Hepatocyte (in vitro differentiated cells): ENCODE measurements at regions not wholly inside any gene's neighbourhood (a gene's known extent, or its start where the extent isn't known, plus 50 kb on each side); places are given as distances from the start of the nearest gene placed in this dataset.
A peak's percentile ranks its signal among the peaks of the same experiment; 100 is the strongest.

Experiments
- DNase-seq: peaks from one replicate; pipeline ENCODE4 v3.0.0-alpha.2; 2016; ENCODE audit warnings: low spot score
- H2AFZ ChIP-seq: fragments of 200-600 bp; sonication (generic); 2 replicates; pipeline ENCODE4 v1.6.0; 2016; ENCODE audit warnings: antibody characterized with exemption, mild to moderate bottlenecking
- H3K27ac ChIP-seq: fragments of 200-600 bp; sonication (generic); 2 replicates; pipeline ENCODE4 v1.5.1; 2016; ENCODE audit warnings: mild to moderate bottlenecking
- H3K27me3 ChIP-seq: fragments of 200-600 bp; sonication (generic); 2 replicates; pipeline ENCODE4 v1.6.1; 2016
- H3K36me3 ChIP-seq: fragments of 200-600 bp; sonication (generic); replicated peaks from 2 replicates; pipeline ENCODE4 v1.5.1; 2016; ENCODE audit warnings: low read depth; ENCODE audit not compliant: insufficient read depth
- H3K4me1 ChIP-seq: fragments of 200-600 bp; sonication (generic); 2 replicates; pipeline ENCODE4 v1.5.1; 2016; ENCODE audit warnings: mild to moderate bottlenecking, moderate library complexity; ENCODE audit not compliant: insufficient read depth
- H3K4me2 ChIP-seq: fragments of 200-600 bp; sonication (generic); 2 replicates; pipeline ENCODE4 v1.6.0; 2016
- H3K4me3 ChIP-seq: fragments of 200-600 bp; sonication (generic); 2 replicates; pipeline ENCODE4 v1.5.1; 2016; ENCODE audit warnings: mild to moderate bottlenecking
- H3K79me2 ChIP-seq: fragments of 200-600 bp; sonication (generic); 2 replicates; pipeline ENCODE4 v1.6.0; 2017; ENCODE audit warnings: mild to moderate bottlenecking
- H3K9me2 ChIP-seq: fragments of 200-600 bp; sonication (generic); replicated peaks from 2 replicates; pipeline ENCODE4 v1.6.0; 2017; ENCODE audit warnings: mild to moderate bottlenecking; ENCODE audit not compliant: insufficient read depth
- H3K9me3 ChIP-seq: fragments of 200-600 bp; sonication (generic); 2 replicates; pipeline ENCODE4 v1.5.1; 2016; ENCODE audit warnings: low read depth, mild to moderate bottlenecking
- H4K20me1 ChIP-seq: fragments of 200-600 bp; sonication (generic); 2 replicates; pipeline ENCODE4 v1.6.0; 2016; ENCODE audit warnings: mild to moderate bottlenecking; ENCODE audit not compliant: insufficient read depth, poor library complexity, severe bottlenecking
- CTCF ChIP-seq: fragments of 200-600 bp; sonication (generic); IDR thresholded peaks from 2 replicates; pipeline ENCODE4 v1.5.1; 2016; ENCODE audit warnings: antibody characterized with exemption, mild to moderate bottlenecking; ENCODE audit not compliant: poor library complexity
- EZH2 ChIP-seq: fragments of 200-600 bp; sonication (generic); IDR thresholded peaks from 2 replicates; pipeline ENCODE4 v1.6.1; 2016; ENCODE audit warnings: antibody characterized with exemption, mild to moderate bottlenecking, borderline replicate concordance
- EZH2phosphoT487 ChIP-seq: fragments of 200-600 bp; sonication (generic); IDR thresholded peaks from one replicate; pipeline ENCODE4 v1.6.1; 2018; ENCODE audit warnings: antibody characterized with exemption, mild to moderate bottlenecking, low read depth, moderate library complexity; ENCODE audit not compliant: unreplicated experiment, severe bottlenecking
- WGBS: methylation state at CpG from one replicate; pipeline ENCODE4 v1.1.6; 2016; ENCODE audit warnings: low lambda C conversion rate; ENCODE audit errors: missing lambda C conversion rate; 5-methylcytosine and 5-hydroxymethylcytosine counted together

- no peak for TF ChIP-seq EZH2phosphoT487
- no peak for TF ChIP-seq CTCF
- TF ChIP-seq EZH2, result no peak
- Histone ChIP-seq H3K36me3 (no peaks in the 10 kb centered on the region), H3K4me3 (no peak overlapping the region), H3K27ac (no peak overlapping the region), H2AFZ (no peak overlapping the region), H3K9me3 (no peaks in the 10 kb centered on the region), H3K4me1 (no peaks in the 10 kb centered on the region), H4K20me1 (no peaks in the 10 kb centered on the region), H3K4me2 (no peak overlapping the region), H3K9me2 (no peaks in the 10 kb centered on the region), H3K27me3 (peaks cover 35% of the 10 kb centered on the region), H3K79me2 (no peaks in the 10 kb centered on the region)
- 75% methylated on average over 10 of the region's 10 CpGs for WGBS
- DNase-seq, result no peak
Measured at GRCh38 chr1:30109853-30110252, 613.5 kb downstream of the MATN1 start.

GRCh38 chr1:30108186-30108585 is 615.2 kb downstream of the MATN1 start:
- Histone ChIP-seq H3K27ac (no peak overlapping the region), H3K4me2 (no peak overlapping the region), H3K79me2 (no peaks in the 10 kb centered on the region), H3K36me3 (no peaks in the 10 kb centered on the region), H3K27me3 (peaks cover 35% of the 10 kb centered on the region), H4K20me1 (no peaks in the 10 kb centered on the region), H3K4me1 (no peaks in the 10 kb centered on the region), H3K4me3 (no peak overlapping the region), H2AFZ (no peak overlapping the region), H3K9me2 (no peaks in the 10 kb centered on the region), H3K9me3 (no peaks in the 10 kb centered on the region)
- 60% methylated on average over 4 of the region's 4 CpGs for WGBS
- TF ChIP-seq CTCF (no peak), EZH2 (no peak), EZH2phosphoT487 (no peak)
- no peak for DNase-seq

- peak; percentile 72 for DNase-seq
- no peak overlapping the region for H3K27ac ChIP-seq
- WGBS, result 27% methylated on average over 8 of the region's 8 CpGs
Measured at GRCh38 chr1:30106125-30106524, 617.3 kb downstream of the MATN1 start.

More at GRCh38 chr1:30106125-30106524, 617.3 kb downstream of the MATN1 start:
- Histone ChIP-seq H2AFZ (no peak overlapping the region), H3K4me3 (no peak overlapping the region), H3K4me2 (no peak overlapping the region), H3K9me3 (no peaks in the 10 kb centered on the region), H3K9me2 (no peaks in the 10 kb centered on the region), H3K36me3 (no peaks in the 10 kb centered on the region), H4K20me1 (no peaks in the 10 kb centered on the region), H3K27me3 (peaks cover 35% of the 10 kb centered on the region), H3K4me1 (no peaks in the 10 kb centered on the region), H3K79me2 (no peaks in the 10 kb centered on the region)
- TF ChIP-seq EZH2 (no peak), EZH2phosphoT487 (no peak), CTCF (peak; percentile 56)
